Stimulated activated CD4-positive, alpha-beta T cell treated with anti-CD3 and anti-CD28 coated beads, Interleukin-4, amount 100 ng/mL, for 4 hours (primary cell): ENCODE measurements at regions not wholly inside any gene's neighbourhood (a gene's known extent, or its start where the extent isn't known, plus 50 kb on each side); places are given as distances from the start of the nearest gene placed in this dataset.

Experiments
- DNase-seq, 2 experiments: peaks; one replicate each; pipeline ENCODE4 v3.0.0-alpha.2; 2020

DNA sequence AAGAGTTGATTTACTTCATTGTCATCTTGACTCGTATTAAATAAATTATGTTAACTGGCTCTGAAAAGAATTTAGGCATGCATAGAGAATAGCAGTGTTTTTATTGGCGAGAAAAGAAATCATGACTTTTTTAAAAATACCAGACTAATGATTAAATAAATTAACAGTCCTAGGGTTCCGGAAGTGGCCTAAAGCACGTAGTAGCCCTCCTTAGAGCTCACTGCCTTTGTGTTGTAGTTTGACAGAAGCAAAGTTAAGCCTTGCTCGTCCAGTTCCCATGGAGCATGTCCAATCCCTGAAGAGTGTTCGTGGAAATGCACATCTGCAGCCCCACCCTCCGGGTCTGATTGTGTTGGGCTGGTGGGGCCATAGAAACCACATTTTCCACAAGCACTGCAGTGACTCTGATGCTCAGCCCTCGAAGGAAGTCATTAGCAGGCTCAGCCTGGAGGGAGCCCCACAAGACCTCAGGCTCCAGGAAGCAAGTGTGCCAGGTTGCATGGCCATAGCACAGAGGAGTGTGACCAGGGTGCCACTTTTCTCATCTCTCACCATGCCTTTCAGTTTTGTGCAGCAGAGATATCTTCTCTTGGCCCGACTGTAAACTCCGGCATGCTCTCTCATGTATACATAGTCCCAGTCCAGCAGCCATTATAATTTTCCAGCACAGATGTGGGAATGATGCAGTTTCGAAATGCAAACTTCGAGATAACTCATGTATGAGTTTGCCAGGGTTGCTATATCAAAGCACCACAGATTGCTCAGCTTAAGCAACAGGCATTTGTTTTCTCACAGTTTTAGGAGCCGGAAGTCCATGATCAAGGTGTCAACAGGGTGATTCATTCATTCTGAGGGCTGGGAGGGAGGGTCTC lies 188.6 kb upstream of the SH3BP4 start:
- DNase-seq = no peak

DNA sequence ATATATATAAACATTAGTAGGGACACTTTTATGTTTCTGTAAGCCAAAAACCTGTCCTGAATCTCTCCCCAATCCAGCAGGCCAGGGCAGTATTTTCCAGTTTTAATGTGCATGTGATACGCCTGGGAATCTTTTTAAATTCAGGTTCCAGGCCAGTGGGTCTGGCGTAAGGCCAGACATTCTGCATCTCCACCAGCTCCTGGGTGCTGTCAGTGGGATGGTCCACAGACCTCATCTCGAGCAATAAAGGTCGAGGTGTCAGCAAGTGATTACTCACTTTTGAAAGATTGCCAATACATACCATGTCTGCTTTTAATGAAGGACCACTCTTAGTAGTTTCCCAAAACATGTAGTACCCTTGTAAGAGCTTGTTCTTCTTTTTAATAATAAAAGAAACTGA lies 189.9 kb upstream of the SH3BP4 start:
- no peak for DNase-seq

DNA sequence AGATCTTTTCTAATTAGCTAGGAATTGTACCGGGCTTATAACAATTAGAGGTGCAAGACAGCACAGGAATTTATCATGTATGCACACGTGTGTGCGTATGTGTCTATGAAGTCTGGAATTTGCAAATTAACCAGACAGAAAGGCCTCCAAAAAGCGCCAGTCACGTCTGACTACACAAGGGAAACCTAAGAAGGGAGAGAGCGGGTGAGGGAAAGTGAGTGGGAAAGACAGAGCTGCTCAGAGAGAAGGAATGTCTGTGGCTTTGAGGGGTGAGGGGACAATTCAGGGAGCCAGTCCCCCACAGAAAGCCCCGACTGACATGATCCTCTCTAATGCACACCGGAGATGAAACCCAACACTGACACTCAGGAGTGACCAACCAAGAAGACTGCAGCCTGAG lies 197.7 kb upstream of the SH3BP4 start:
- DNase-seq = no peak

DNA sequence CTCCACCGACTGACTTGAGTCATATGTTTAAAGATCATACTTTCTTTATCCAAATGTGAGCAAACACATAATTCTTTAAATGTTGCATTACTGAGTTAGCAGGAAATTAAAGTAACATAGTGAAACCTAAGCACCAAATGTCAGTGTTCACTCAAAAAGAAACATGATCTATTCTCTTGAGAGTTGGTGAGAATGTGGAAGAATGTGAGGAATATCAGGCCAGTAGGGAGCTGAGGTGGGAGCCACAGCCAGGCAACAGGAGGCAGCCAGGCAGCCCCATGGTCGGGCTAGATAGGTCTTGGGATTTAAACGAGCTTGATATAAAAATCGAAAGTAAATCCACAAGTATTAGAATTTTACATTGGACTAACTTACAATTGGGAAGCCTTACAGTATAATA lies 198.1 kb upstream of the SH3BP4 start:
- no peak for DNase-seq

DNA sequence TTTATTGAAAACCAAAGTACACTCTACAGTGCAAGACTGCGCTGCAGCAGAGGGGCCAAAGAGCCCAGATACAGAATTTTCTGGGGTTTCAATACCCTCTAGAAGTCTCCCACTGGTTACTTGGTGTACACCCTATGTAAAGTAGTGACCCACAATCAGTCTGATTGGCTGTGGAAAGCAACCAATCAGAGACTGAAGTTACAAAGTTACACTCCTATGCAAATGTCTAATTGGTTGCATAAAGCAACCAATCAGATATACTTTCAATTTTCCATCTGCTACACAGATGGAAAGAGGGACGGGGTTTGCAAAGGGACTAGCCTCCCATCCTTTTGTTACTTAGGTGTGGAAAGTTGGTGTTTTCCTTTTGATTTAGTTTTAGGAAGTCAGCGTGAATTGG lies 198.9 kb upstream of the SH3BP4 start:
- no peak for DNase-seq

DNA sequence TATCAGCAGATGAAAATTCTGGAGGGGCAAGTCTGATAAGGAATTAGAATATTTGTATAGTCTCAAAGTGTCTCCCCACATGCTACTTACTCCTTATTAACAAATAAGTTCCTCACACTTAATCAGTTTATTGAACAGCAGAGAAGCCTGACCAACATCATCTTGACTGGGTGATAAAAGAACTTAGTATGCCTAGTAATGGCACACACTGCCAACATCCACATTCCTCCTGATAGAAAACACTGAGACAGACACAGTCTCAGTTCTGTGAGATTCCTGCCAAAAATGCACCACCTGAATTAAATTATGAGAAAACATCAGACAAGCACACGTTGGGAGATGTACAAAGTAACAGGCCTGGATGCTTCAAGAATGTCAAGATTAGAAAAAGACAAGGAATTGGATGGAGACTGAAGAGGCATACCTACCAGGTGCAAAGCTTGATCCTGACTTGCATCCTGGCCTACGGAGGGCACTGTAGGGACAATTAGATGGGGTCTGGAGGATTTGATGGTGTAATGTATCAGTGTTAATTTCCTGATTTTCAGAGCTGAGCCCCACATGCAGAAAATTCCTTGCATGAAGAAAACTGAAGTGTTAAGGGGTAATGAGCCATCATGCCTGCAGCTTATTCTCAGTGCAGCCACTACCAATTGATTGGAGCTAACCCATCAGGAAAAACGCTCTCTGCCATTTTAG lies 200.4 kb upstream of the SH3BP4 start:
- DNase-seq = no peak

DNA sequence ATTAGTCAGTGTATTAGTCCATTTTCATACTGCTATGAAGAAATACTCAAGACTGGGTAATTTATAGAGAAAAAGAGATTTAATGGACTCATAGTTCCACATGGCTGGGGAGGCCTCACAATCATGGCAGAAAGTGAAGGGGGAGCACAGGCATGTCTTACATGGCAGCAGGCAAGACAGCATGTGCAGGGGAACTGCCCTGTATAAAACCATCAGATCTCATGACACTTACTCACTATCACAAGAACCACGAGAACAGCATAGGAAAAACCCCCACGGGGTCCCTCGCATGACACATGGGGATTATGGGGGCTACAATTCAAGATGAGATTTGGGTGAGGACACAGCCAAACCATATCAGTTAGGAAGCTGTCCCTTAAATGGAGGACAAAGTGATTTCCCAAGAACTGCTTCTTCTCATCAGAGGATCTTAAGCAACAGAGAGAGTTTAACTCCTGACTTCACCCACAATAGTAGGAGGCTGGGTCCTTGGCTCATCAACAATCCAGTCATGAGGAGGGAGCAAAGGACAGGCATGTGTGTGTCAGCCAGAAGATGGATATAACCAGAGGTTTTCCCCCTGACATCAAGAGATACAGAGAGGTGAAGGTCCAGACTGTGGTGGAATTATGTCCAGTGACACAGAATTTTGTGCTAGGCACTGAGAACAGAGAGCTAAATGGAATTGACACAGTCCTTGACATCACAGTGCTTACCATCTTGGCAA lies 203.8 kb upstream of the SH3BP4 start:
- no peak for DNase-seq

DNA sequence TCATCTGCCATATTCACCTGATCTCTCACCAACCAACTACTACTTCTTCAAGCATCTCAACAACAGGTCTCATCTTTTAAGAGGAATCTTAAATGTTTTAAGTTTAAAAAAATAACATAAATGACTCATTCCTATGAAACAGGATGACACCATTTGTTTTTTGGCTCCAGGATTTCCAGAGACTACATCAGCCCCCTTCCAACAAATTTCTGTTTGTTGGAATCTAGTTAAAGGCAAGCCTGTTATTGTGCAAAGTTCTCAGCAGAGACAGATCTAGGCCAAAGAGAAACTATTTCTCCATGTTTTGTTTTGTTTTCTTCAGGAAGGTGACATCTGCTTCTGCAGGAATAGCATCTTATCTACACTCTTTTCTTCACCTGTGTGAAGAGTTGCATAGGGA lies 204.8 kb upstream of the SH3BP4 start:
- no peak for DNase-seq

DNA sequence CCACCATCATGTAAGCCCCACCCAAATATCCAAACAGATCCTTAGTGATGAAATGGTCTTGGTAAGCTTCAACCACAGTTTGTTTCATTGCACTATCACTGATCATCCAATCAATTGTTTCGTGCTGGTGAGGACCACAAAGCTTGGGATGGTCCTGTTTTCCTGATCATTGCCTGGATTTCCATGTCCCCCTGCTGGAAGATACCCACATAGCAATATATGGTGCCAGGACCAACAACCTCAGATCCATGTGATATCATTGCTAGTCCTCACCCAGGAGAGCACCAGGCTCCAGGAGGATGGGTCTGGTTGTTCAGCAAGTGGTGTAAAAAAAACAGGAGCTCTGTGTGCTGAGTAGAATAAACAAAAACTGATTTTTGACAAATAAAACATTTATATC lies 206.5 kb upstream of the SH3BP4 start:
- no peak for DNase-seq

DNA sequence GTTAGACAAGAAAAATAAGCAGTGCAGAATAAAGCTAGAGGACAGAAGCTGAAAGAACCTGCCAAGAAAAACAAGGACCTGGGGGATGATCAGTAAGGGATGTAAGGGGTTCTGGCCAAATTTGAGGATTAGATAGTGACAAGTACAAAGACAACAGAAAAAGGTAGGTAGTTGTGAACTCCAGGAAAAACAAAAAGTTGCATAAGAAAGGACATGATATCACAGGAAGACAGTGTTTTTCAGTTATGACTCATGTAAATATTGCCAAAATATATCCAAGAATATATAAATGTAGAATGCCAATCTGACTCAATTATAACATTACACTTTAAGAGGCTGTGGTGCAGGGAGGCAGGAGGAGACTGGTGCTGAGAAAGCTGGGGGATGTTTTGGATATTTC lies 209.8 kb upstream of the SH3BP4 start:
- no peak for DNase-seq

DNA sequence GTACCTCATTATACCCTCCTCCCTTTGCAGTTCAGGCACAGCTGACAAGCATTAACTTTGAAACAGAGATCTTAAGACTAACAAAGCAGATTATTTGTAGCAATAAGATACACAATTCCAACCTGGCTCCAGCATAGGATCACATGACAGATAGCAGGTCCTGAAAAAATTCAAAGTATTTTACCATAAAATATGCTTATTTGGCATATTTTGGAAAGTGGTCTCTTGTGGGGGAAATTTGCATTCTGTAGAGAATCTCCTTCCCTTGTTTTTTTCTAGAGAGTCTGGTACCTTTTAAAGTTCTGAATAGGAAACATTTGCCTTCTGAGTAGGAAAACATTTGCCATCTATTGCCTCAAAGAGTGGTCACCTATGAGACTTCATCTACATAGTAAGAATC lies 212.8 kb upstream of the SH3BP4 start:
- DNase-seq = no peak

DNA sequence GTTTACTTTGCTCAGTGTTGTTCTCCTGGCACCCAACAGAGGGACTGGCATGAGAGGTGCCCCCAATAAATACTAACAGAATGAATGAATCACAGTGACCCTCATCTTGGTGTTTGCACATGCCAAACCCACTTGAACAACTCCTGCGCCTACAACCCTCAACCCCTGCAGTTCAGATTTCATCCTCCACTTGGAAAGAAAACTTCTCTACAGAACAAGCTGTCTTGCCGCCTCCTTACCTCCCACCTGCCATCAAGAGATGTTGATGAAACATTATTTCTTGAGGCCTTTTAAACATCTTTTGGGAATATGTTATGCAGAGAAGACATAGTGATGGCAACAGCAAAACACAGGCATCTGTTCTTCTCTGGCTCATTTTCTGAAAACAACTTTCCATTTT lies 216.0 kb upstream of the SH3BP4 start:
- no peak for DNase-seq

DNA sequence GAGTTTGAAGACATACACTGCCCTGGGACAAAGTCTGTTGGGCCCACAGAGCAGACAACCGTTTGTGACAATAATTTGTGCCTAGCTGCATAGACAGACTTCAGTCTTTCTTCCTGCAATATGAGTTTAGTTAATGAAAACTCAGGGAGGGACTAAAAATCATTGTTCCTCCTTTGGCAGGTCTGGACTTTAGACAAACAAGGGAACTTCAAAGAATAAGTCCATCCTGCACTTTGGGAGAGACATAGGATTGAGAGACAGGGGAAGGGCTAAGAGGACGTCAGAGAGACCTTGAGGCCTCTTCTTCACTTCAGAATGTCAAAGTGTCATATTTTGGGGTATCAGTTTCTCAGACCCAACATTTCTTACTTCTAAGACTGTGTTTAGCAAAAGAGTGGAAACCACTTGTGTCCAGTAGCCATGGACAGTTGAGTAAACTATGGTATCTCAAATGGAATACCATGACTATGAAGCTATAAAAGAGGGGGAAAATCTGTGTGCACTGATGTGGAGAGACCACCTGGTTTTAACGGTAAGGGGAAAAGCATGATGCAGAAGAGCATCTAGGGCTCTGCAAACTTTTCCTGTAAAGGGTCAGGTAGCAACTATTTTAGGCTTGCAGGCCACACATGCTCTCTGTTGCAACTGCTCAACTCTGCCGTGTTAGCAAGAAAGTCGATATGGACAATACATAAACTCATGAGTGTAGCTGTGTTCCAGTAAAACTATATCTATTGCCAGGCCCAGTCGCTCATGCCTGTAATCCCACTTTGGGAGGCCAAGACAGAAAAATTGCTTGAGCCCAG lies 217.8 kb upstream of the SH3BP4 start:
- DNase-seq = no peak

DNA sequence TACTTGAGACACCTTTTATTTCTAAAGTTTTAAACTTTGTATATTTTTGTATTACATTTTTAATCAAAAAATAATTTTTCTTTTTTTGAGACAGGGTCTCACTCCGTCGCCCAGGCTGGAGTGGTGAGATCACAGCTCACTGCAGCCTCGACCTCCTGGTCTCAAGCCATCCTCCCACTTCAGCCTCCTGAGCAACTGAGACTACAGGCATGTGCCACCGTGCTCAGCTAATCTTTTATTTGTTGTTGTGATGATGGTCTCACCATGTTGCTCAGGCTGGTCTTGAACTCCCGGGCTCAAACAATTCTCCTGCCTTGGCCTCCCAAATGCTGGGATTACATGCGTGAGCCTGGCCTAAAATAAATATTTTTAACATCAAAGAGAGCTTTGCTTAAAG lies 218.7 kb upstream of the SH3BP4 start:
- no peak for DNase-seq

DNA sequence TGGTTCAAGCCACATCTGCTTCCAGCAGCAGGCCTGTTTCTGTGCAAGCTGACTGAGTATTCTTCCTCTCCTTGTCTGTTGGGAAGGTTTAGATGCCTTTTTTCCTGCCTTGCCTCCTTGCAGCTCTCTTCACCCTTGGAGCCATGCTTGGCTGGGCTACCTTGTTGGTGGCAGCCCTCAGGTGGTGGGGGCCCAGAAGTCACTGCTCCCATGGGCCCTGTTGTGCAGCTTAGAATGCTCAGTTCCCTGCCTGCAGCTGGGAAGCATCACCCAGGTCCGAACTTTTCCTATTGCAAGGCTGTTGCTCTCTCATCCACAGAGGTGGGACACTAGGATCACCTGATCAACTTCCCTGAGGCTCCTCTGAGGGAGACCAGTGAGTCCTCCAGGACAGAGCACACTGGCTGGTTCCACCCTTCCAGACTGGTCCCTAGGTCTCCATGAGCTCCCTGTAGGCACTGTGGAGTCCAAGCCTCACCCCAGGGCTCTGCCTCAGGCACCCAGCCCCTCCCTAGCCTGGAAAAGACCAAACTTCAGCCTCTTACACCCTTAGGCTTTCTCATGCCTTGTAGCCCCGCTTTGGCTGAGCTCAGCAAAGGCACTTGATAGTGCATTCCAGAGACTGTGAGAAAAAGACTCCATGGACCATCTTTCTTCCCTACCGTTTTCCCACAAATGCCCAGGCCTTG lies 219.3 kb upstream of the SH3BP4 start:
- no peak for DNase-seq

DNA sequence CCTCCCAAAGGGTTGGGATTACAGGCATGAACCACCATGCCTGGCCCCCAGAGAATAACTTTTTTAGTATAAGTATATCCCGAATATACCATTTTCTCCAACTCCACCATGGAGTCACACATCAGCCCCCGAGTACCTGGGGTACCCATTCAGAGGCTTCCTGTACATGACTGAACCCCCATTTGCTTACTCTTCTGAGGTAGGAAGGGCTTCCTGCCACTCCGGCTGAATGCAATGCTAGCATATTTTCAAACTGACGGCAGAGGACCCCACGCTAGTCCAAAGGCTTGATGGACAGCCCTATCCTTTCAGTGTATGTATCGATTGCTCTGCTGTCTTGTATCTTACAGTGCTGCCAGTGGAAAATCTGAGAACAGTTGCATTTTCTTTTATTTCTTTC lies 220.6 kb upstream of the SH3BP4 start:
- DNase-seq = no peak

DNA sequence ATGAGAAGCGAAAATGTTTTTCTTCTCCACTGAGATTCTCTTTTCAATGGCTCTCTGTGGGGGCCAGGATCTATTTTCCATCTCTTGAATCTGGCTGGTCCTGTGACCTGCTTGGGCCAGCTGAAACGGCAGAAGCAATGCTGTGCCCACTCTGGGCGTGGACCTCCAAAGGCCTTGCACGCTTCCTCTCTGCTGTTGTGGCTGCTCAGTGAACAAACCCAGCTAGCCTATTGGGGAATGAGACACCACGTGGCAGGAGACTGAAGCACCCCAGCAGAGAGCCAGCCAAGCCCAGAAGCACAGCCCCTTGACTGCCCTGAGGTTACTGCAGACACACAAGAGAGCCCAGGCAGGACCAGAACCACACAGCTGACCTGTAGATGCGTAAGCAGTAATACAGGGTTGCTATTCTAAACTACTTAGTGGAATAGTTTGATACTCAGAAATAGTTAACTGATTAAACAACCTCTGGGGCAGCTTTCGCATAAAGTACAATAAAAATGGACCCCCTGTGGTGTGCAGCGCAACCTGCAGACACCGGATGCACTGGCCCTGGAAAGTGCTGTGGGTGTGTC lies 221.7 kb upstream of the SH3BP4 start:
- no peak for DNase-seq

DNA sequence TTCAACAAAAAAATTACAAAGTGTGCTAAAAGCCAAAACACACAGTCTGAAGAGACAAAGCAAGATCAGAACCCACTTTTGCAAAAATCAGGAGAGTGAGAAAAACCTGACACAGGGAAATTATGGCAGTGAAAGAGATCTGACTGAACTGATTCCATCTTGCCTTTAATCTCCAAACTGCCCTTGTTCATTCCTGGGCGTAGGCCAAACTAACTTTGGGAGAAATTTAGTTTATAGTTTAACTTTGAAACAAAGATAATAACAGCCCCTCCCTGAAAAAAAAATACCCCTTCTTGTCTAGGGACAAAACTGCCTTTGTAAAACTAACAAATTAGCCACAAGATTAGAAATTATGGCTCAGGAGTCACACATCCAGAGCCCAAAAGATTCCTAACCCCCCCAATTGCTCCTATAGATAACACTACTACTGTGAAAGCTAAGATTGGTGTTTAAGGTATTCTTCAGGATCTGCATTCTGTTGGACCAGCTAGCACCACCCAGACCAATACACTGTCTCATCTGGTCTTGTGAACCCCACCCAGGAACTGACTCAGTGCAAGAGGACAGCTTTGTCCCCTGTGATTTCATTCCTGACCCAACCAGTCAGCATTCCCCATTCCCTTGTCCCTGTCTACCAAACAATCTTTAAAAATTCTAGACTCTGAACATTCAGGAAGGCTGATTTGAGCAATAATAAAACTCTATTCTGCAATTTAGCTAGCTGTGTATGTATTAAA lies 226.1 kb upstream of the SH3BP4 start:
- no peak for DNase-seq

DNA sequence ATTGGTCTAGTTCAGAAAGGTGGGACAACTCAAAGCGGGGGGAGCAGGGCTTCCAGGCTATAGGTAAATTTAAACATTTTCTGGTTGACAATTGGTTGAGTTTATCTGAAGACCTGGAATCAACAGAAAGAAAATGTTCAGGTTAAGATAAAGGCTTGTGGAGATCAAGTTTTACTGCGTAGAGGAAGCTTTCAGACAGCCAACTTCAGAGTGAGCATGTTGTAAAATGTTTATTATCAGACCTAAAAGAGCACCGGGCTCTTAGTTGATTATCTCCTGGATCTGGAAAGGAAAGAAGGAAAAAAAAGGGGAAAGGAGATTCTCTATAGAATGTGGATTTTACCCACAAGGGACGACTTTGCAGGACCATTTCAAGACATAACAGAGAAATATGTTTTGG lies 227.0 kb upstream of the SH3BP4 start:
- DNase-seq = no peak

DNA sequence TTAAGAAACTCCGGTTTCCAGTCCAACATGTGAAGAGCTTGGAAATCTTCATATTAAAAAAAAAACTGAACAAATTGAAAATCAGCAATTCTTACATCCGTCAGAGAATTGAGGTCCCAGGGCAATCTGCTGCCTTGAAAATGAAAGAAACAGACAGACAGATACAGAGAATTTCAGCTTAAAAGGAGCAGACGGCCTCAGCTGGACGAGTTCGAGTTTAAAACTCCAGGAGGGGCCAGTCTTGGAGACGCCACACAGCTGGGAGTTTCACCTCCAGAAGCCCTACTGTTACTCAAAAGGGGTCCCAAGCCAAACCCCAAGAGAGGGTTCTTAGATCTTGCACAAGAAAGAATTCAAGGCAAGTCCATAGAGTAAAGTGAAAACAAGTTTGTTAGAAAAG lies 226.5 kb upstream of the ARL4C start:
- no peak for DNase-seq

DNA sequence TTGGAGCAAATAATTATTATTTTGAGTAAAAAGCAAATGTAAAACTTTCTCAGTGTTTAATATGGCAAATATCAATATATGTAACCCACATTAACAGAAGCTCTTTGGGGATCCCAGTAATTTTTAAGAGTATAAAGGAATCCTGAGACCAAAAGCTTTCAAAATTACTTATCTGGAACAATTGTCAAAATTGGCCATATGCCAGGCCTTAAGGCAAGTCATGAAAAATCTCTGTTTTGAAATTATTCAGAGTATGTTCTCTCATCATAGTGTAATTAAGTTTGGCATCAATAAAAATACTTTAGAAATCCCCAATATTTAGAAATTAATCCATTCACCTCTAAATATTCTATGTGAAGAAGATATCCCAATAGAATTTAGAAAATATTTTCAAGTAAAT lies 225.3 kb upstream of the ARL4C start:
- DNase-seq = no peak
